GM13976 (cell line): ENCODE measurements at regions not wholly inside any gene's neighbourhood (a gene's known extent, or its start where the extent isn't known, plus 50 kb on each side); places are given as distances from the start of the nearest gene placed in this dataset.

Experiments
- DNase-seq: peaks from one replicate; pipeline ENCODE4 v3.0.0; 2012; ENCODE audit warnings: low spot score
- CTCF ChIP-seq: IDR thresholded peaks from 2 replicates; pipeline ENCODE4 v1.5.1; 2012; ENCODE audit warnings: borderline replicate concordance, mild to moderate bottlenecking; ENCODE audit not compliant: insufficient read depth; ENCODE audit errors: extremely low read depth, missing control alignments, control extremely low read depth
- in situ Hi-C: fragments of 300-500 bp; cut with MboI; formaldehyde crosslinking; loops from one replicate; pipeline ENCODE4 v1.12.0; 2022; ENCODE audit warnings: low sequenced_read_pairs, mixed read lengths, inconsistent platforms; ENCODE audit not compliant: unreplicated experiment

GRCh38 chr6:126118058-126118755, 131.9 kb downstream of the TRMT11 start:
- DNase-seq: no peak
- in situ Hi-C loops: no loop called here
- TF ChIP-seq CTCF: no peak

DNA sequence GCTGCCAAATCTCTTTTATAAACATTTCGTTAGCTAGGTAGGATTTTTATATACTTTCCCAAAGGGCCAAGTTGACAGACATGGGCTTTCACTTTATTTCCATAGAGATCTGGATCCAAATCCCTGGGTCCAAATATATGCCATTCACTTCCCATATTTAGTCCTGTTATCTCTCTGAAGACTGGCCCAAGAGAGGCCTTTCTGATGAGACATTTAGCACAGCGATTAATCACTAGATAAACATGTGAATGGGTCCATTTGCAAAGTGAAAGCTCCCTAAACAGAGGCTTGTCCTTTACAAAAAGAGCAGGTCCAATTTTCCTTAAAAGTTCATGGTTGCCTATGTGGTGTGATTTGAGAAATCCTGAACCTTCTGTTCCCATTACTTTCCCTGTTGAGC, 132.6 kb downstream of the TRMT11 start:
- in situ Hi-C loops: no loop called here
- no peak for TF ChIP-seq CTCF
- DNase-seq: no peak

DNA sequence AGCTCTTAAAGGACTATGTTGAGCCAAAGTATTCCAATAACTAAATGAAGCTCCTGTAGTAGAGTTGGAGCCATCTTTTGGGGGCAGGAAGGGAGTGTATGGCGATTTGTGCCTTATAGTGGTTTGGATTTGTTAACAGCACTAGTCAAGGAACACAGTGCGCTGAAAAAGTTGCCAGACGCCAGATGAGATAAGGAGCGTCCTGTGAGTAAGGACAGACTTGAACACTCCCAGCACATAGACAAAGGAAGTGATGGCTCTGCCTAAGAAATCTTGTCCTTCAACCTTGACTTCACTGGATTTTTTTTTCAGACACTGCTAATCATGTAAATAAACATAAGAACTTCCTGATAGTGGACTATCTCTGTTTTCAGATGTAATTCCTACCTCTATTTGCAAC, 136.9 kb downstream of the TRMT11 start:
- no peak for TF ChIP-seq CTCF
- in situ Hi-C loops: no loop called here

DNA sequence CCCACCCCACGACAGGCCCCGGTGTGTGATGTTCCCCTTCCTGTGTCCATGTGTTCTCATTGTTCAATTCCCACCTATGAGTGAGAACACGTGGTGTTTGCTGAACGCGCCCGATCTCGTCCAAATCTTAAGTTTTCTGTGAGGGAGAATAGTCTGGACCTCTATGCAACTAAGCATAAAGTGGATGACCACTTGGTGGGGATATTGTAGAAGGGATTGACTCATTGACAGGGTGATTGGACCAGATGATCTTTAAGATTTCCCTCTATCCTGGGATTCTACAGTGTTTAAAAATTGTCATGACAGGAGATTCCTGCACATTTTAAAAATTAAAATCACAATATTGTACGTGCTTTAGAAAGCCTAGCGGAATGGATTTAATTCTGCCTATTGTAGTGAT, 141.3 kb downstream of the TRMT11 start:
- no peak for TF ChIP-seq CTCF
- in situ Hi-C loops: no loop called here
- no peak for DNase-seq

More for the DNA sequence above, 136.9 kb downstream of the TRMT11 start:
- DNase-seq: no peak

GRCh38 chr6:126131246-126131645, 144.9 kb downstream of the TRMT11 start:
- no peak for TF ChIP-seq CTCF
- no peak for DNase-seq
- in situ Hi-C loops: no loop called here

- no peak for TF ChIP-seq CTCF
- in situ Hi-C loops: no loop called here
Measured at GRCh38 chr6:126133984-126134383, 147.6 kb downstream of the TRMT11 start.

DNA sequence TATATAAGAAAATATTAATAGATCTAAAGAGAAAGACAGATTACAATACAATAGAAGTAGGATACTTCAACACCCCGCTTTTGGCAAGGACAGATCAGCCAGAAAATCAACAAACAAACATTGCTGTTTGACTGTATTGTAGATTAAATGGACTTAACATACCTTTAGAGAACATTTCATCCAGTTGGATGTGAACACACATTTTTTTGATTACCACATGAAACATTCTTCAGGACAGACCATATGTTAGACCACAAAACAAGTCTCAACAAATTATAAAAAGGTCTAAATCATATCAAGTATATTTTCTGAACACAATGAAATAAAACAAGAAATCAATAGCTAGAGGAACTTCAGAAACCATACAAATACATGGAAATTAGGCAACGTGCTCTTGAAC, 148.2 kb downstream of the TRMT11 start:
- in situ Hi-C loops: no loop called here
- TF ChIP-seq CTCF: no peak
- DNase-seq: no peak

More at GRCh38 chr6:126133984-126134383, 147.6 kb downstream of the TRMT11 start:
- no peak for DNase-seq
